Endodermal cell (in vitro differentiated cells): ENCODE measurements at regions not wholly inside any gene's neighbourhood (a gene's known extent, or its start where the extent isn't known, plus 50 kb on each side); places are given as distances from the start of the nearest gene placed in this dataset.
"Not testable (repeated sequence)": the region's sequence is repeated elsewhere in the genome, so short reads cannot be mapped to it uniquely, and the experiment has no call there.

Source experiments
- DNase-seq: peaks from one replicate; pipeline ENCODE4 v3.0.0-alpha.2; 2017
- H3K27ac ChIP-seq: 2 replicates; pipeline ENCODE4 v1.5.1; 2013; ENCODE audit warnings: mild to moderate bottlenecking, low read depth, low read length, moderate library complexity
- H3K27me3 ChIP-seq: 2 replicates; pipeline ENCODE4 v1.6.1; 2013; ENCODE audit warnings: mild to moderate bottlenecking, low read length, moderate library complexity; ENCODE audit not compliant: insufficient read depth, control insufficient read depth, poor library complexity, severe bottlenecking
- H3K36me3 ChIP-seq: 2 replicates; pipeline ENCODE4 v1.7.0; 2013; ENCODE audit warnings: mild to moderate bottlenecking, low read length, moderate library complexity; ENCODE audit not compliant: control insufficient read depth, insufficient read depth
- H3K4me1 ChIP-seq: one replicate; pipeline ENCODE4 v1.7.0; 2013; ENCODE audit warnings: low read length; ENCODE audit not compliant: control insufficient read depth, insufficient read depth
- H3K4me3 ChIP-seq: 2 replicates; pipeline ENCODE4 v1.5.1; 2013; ENCODE audit warnings: mild to moderate bottlenecking, low read length, moderate library complexity
- H3K9ac ChIP-seq: 2 replicates; pipeline ENCODE4 v1.6.1; 2013; ENCODE audit warnings: mild to moderate bottlenecking, low read length, moderate library complexity; ENCODE audit not compliant: poor library complexity, severe bottlenecking; ENCODE audit errors: extremely low read depth
- H3K9me3 ChIP-seq: 2 replicates; pipeline ENCODE4 v1.6.1; 2013; ENCODE audit warnings: mild to moderate bottlenecking, low read length, moderate library complexity; ENCODE audit not compliant: control insufficient read depth
- H3K27ac Mint-ChIP-seq: 2 replicates; pipeline ENCODE4 v1.8.0; 2020; ENCODE audit warnings: mixed read lengths
- H3K27me3 Mint-ChIP-seq: 2 replicates; pipeline ENCODE4 v1.8.0; 2021; ENCODE audit warnings: mild to moderate bottlenecking, mixed read lengths; ENCODE audit not compliant: insufficient read depth
- H3K36me3 Mint-ChIP-seq: 2 replicates; pipeline ENCODE4 v1.8.0; 2020; ENCODE audit warnings: low read depth, mixed read lengths
- H3K4me1 Mint-ChIP-seq: 2 replicates; pipeline ENCODE4 v1.8.0; 2020; ENCODE audit warnings: mixed read lengths
- H3K4me3 Mint-ChIP-seq: 2 replicates; pipeline ENCODE4 v1.8.0; 2020; ENCODE audit warnings: mild to moderate bottlenecking, moderate library complexity, mixed read lengths
- H3K9me3 Mint-ChIP-seq: 2 replicates; pipeline ENCODE4 v1.8.0; 2020; ENCODE audit warnings: mild to moderate bottlenecking, mixed read lengths
- CTCF ChIP-seq: fragments of 200-600 bp; sonication (generic); conservative IDR thresholded peaks from 2 replicates; pipeline ENCODE4 v1.5.0; 2021; ENCODE audit warnings: antibody characterized with exemption, mild to moderate bottlenecking
- WGBS, 2 experiments: methylation state at CpG; one replicate each; pipeline versions ENCODE4 v1.1.5 to v1.1.7; 2013; ENCODE audit warnings: missing lambda C conversion rate in 2 of 2, mixed read lengths in 1 of 2; ENCODE audit not compliant: insufficient coverage in 1 of 2, insufficient read length in 1 of 2; 5-methylcytosine and 5-hydroxymethylcytosine counted together

GRCh38 chr2:145374165-145374564, 854.2 kb upstream of the ZEB2 start:
- no peak for TF ChIP-seq CTCF
- Histone ChIP-seq H3K36me3 (no peaks in the 10 kb centered on the region), H3K4me1 (no peaks in the 10 kb centered on the region), H3K27ac (no peak overlapping the region), H3K9ac (no peak overlapping the region), H3K27me3 (no peaks in the 10 kb centered on the region), H3K4me3 (no peak overlapping the region), H3K9me3 (no peaks in the 10 kb centered on the region)
- H3K27me3 Mint-ChIP-seq: no peaks in the 10 kb centered on the region
- H3K4me1 Mint-ChIP-seq: peaks cover 1% of the 10 kb centered on the region
- no peak overlapping the region for H3K4me3 Mint-ChIP-seq
- DNase-seq: no peak
- no peaks in the 10 kb centered on the region for H3K36me3 Mint-ChIP-seq
- no peaks in the 10 kb centered on the region for H3K9me3 Mint-ChIP-seq
- no peak overlapping the region for H3K27ac Mint-ChIP-seq

GRCh38 chr2:145367334-145367733, 847.4 kb upstream of the ZEB2 start:
- DNase-seq, H3K9me3 ChIP-seq, H3K27ac ChIP-seq, H3K4me3 ChIP-seq, H3K9me3 Mint-ChIP-seq, H3K9ac ChIP-seq, H3K27me3 ChIP-seq, H3K27ac Mint-ChIP-seq, H3K36me3 ChIP-seq, H3K36me3 Mint-ChIP-seq, H3K4me1 ChIP-seq, H3K4me1 Mint-ChIP-seq, H3K27me3 Mint-ChIP-seq, H3K4me3 Mint-ChIP-seq: not testable (repeated sequence)
- 98 to 100% methylated on average over 1 to 3 of the region's 3 CpGs for WGBS, 2 experiments

GRCh38 chr2:145366341-145366740, 846.4 kb upstream of the ZEB2 start:
- H3K9ac ChIP-seq: no peak overlapping the region
- no peak for DNase-seq
- Mint-ChIP-seq H3K9me3 (peaks cover 1% of the 10 kb centered on the region), H3K4me3 (no peak overlapping the region), H3K27ac (no peak overlapping the region), H3K36me3 (no peaks in the 10 kb centered on the region), H3K4me1 (no peaks in the 10 kb centered on the region), H3K27me3 (no peaks in the 10 kb centered on the region)
- no peaks in the 10 kb centered on the region for H3K9me3 ChIP-seq
- no peaks in the 10 kb centered on the region for H3K36me3 ChIP-seq
- no peak overlapping the region for H3K4me3 ChIP-seq
- no peaks in the 10 kb centered on the region for H3K27me3 ChIP-seq
- no peak overlapping the region for H3K27ac ChIP-seq
- no peak for TF ChIP-seq CTCF
- H3K4me1 ChIP-seq: no peaks in the 10 kb centered on the region

- 95 to 96% methylated on average over 2 to 7 of the region's 7 CpGs for WGBS, 2 experiments
Measured at GRCh38 chr2:145360129-145360790, 840.3 kb upstream of the ZEB2 start.

More at GRCh38 chr2:145360129-145360790, 840.3 kb upstream of the ZEB2 start:
- Histone ChIP-seq H3K27ac (no peak overlapping the region), H3K4me1 (no peaks in the 10 kb centered on the region), H3K27me3 (no peaks in the 10 kb centered on the region), H3K9me3 (no peaks in the 10 kb centered on the region), H3K36me3 (no peaks in the 10 kb centered on the region), H3K9ac (no peak overlapping the region), H3K4me3 (no peak overlapping the region)
- no peaks in the 10 kb centered on the region for H3K4me1 Mint-ChIP-seq
- H3K36me3 Mint-ChIP-seq: no peaks in the 10 kb centered on the region
- TF ChIP-seq CTCF: no peak
- H3K9me3 Mint-ChIP-seq: no peaks in the 10 kb centered on the region
- H3K4me3 Mint-ChIP-seq: no peak overlapping the region
- no peak overlapping the region for H3K27ac Mint-ChIP-seq
- DNase-seq: no peak
- H3K27me3 Mint-ChIP-seq: no peaks in the 10 kb centered on the region
